Stimulated activated CD4-positive, alpha-beta T cell treated with anti-CD3 and anti-CD28 coated beads, Interleukin-2, amount 100 ng/mL, for 48 hours (primary cell): ENCODE measurements at regions not wholly inside any gene's neighbourhood (a gene's known extent, or its start where the extent isn't known, plus 50 kb on each side); places are given as distances from the start of the nearest gene placed in this dataset.

Source experiments
- DNase-seq, 2 donors: peaks; one replicate each; pipeline ENCODE4 v3.0.0-alpha.2; 2020

- DNase-seq = no peak
These were observed 121.8 kb downstream of the HAO1 start for GRCh38 chr20:7818477-7818876.

GRCh38 chr20:7820897-7821296 is 119.4 kb downstream of the HAO1 start:
- DNase-seq = no peak

GRCh38 chr20:7822772-7823171 is 117.5 kb downstream of the HAO1 start:
- DNase-seq = no peak

GRCh38 chr20:7828437-7828836 is 111.8 kb downstream of the HAO1 start:
- no peak for DNase-seq

- no peak for DNase-seq
These were observed 111.2 kb downstream of the HAO1 start for GRCh38 chr20:7829031-7829430.

GRCh38 chr20:7829776-7830175 is 110.5 kb downstream of the HAO1 start:
- DNase-seq = no peak
